ENCODE measurements at regions not wholly inside any gene's neighbourhood (a gene's known extent, or its start where the extent isn't known, plus 50 kb on each side); places are given as distances from the start of the nearest gene placed in this dataset.
"Not testable (repeated sequence)": the region's sequence is repeated elsewhere in the genome, so short reads cannot be mapped to it uniquely, and the experiment has no call there.

GRCh38 chrX:108896349-108896748 is 160.0 kb upstream of the IRS4 start:
- H3K27ac ChIP-seq; DNase-seq (ENCODE audit: low read depth, low spot score): not testable (repeated sequence)

DNA sequence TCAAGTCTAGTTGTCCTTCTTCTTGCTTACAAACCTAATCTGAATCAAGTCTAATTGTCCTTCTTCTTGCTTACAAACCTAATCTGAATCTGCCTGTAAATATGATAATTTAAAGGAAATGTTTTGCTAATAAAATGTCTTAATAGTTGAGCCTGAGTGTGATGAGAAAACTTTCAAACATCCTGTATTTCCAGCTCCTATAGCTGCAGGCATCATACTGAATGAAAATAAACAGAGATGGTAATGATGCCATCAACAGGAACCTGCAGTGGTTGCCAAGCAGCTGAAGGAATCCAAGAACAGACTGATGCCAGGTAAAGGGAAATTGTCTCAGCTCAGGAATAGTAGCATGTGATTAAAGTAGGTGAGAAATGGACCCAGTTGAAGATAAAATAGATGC is 156.1 kb upstream of the IRS4 start:
- no peak for DNase-seq (ENCODE audit: low read depth, low spot score)
- no peak overlapping the region for H3K27ac ChIP-seq

DNA sequence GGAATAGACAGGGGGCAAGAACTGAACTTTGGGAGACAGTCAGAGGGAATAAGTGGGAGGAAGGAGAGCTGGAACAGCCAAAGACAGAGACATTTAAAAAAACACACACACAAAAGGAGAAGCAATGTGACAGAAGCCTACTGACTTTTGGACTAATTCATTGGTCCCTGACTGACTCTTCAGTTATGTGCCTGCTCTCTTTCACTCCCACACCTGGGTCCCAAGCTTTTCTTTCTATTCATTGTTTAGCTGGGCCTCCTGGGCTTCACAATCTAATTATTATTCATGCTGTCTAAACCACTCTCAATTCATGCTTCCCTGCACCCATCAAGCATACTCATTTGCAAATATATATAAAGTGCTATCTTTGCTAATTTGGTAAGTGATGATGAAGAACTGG is 139.2 kb upstream of the IRS4 start:
- no peak for DNase-seq (ENCODE audit: low read depth, low spot score)
- no peak overlapping the region for H3K27ac ChIP-seq

DNA sequence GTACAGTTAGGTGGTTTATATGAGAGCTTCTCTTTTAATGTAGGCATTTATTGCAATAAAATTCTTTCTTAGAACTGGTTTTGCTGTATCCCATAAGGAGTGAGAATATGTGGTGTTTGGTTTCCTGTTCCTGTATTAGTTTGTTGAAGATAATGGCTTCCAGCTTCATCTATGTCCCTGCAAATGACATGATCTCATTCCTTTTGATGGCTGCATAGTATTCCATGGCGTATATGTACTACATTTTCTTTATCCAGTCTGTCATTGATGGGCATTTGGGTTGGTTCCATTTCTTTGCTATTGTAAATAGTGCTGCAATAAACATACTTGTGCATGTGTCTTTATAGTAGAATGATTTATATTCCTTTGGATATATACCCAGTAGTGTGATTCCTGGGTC is 106.7 kb upstream of the IRS4 start:
- not testable (repeated sequence) for H3K27ac ChIP-seq; DNase-seq (ENCODE audit: low read depth, low spot score)

- H3K27ac ChIP-seq: no peak overlapping the region
- DNase-seq (ENCODE audit: low read depth, low spot score): no peak
These were observed 97.6 kb upstream of the IRS4 start for GRCh38 chrX:108833993-108834392.

DNA sequence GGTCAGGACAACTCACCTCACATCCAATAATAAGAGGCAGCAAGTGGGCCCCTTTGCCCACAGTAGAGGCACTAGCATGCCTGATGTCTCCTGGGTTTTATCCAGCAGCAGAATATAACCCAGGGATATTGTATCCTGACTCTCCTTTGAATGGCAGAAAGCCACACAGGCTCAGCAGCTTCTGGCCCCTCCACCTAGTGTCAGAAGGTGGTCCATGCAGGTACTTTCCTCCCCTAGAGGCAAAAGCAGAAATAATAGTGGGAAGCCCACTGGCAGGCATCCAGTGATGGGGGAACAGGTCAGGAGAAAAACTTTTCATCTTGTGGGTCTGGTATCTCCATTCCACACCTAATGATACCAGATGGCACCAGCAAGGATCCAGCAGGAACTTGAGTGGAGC is 75.5 kb upstream of the IRS4 start:
- DNase-seq (ENCODE audit: low read depth, low spot score): no peak
- no peak overlapping the region for H3K27ac ChIP-seq

DNA sequence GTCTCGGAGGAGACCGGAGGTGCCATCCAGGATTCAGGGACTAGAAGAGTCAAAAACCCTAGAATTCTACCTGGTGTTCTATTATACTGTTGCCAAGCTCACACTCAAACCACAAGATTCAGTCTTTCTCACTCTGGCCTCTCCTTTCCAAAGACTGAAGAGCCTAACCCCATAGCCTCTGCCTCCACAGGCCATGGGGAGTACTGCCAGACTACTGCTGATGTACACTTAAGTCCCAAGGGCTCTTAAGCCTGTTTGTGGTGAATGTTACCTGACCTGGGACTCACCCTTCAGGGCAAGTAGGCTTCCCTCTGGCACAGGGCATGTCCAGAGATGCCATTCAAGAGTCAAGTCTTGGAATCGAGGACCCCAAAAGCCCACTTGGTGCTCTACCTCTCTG is 58.9 kb upstream of the IRS4 start:
- H3K27ac ChIP-seq: no peak overlapping the region
- DNase-seq (ENCODE audit: low read depth, low spot score): no peak
